ENCODE measurements at regions not wholly inside any gene's neighbourhood (a gene's known extent, or its start where the extent isn't known, plus 50 kb on each side); places are given as distances from the start of the nearest gene placed in this dataset.

- TF ChIP-seq YY1 (IDR thresholded peaks at IDR 0.05; ENCODE audit: insufficient read depth, insufficient read length) (no peak), SUZ12 (IDR thresholded peaks at IDR 0.05; ENCODE audit: extremely low read depth, insufficient read depth, insufficient read length) (no peak), ZNF274 (IDR thresholded peaks at IDR 0.05; ENCODE audit: low read depth, low read length) (no peak)
These were observed 380.7 kb downstream of the MATN1 start for GRCh38 chr1:30342535-30343141.

All from NT2/D1 (cell line).